GM21381 (cell line): ENCODE measurements at regions not wholly inside any gene's neighbourhood (a gene's known extent, or its start where the extent isn't known, plus 50 kb on each side); places are given as distances from the start of the nearest gene placed in this dataset.

Source experiments
- ATAC-seq: cut with Tn5 transposase; IDR thresholded peaks from one replicate; pipeline ENCODE4 v1.9.1; 2021; ENCODE audit warnings: mild to moderate bottlenecking, moderate library complexity; ENCODE audit not compliant: unreplicated experiment

GRCh38 chr1:87941337-87941946 lies 612.8 kb downstream of the LMO4 start:
- ATAC-seq, result no peak

DNA sequence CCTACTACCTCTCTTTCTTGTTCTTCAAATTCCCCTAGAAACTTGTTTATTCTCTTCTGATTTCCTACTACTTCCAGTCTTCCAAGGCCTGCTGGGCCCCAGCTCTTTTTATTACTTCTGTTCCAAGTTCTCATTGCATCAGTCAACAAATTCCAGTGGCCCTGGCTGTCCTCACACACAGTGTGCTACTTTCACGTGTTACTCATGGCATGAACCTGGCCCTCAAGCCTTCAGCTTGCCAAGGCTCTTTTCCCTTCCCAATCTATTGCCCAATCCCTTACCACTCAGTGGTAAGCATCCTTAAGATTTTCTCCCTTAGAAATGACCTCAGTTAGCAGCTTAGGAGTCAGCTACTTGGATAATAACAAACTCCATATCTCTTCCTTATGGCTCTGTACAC lies 613.5 kb downstream of the LMO4 start:
- ATAC-seq, result no peak

DNA sequence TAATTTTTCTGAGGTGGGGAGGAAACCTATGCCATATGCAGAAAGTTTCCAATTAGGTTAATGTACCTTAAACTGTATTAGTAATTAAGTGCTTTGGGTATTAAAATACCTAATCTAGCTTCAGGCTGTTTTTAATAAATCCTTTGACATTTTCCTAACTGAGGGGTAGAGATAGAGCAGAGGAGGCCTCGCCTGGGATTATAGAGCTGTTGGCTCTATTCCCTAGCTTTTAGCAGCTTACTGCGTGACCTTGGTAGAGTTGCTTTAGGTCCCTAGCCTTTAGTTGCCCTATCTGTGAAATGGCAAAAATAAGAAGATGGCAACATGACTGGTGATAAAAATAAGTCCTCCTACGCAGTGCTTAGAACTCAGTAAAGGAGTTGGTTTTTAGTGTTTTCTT lies 621.0 kb downstream of the LMO4 start:
- no peak for ATAC-seq

GRCh38 chr1:87950369-87950768 lies 621.7 kb downstream of the LMO4 start:
- ATAC-seq, result no peak

DNA sequence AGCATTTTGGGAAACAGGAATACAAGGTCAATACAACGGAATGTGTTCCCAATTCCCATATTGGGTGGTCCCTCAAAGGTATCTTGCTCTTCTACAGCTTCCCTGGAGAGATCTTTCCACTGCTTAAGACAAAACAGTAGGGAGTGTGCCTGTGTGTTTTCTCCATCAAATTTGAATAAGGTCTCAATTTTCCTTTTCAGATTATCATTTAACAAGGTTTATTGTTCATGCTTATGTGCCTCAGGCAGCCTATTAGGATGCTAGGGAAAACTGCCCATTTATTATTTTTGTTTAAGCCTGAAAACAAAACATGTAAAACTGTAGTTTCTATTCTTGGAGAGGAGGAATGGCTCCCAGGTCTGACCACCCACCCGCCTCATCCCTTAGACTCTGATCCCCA lies 622.7 kb downstream of the LMO4 start:
- ATAC-seq, result no peak

GRCh38 chr1:87951852-87952251 lies 623.2 kb downstream of the LMO4 start:
- no peak for ATAC-seq

GRCh38 chr1:87953121-87953520 lies 624.4 kb downstream of the LMO4 start:
- no peak for ATAC-seq

DNA sequence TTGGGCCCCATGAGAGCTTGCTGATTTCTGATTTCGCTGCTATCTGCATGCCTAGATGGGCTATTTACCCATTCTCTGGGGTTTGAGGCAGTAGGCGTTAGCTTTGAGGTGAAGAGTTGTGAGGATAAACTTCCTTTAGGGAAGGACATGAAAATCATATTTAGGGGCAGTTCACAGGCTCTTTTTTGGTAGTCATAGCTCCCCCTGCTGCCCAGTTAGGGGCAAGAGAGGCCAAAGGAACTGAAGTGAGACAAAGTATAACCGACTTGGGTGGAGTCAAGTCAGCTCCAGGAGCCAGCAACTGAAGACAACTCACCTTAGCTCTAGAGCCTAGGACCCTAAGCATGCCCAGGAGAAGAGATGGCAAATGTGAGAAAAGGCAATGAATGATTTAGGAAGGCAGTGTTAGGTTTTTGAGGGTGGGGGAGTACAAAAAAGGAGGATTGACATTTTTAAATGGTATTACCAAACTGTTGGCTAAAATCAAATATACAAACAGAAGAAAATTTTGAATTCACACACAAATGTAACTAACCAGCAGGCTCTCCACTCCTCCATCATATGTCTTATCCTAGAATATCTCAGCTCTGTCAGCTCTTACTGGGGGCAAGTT lies 625.2 kb downstream of the LMO4 start:
- ATAC-seq, result peak; percentile 87

- no peak for ATAC-seq
Measured at GRCh38 chr1:87955038-87955437, 626.4 kb downstream of the LMO4 start.

DNA sequence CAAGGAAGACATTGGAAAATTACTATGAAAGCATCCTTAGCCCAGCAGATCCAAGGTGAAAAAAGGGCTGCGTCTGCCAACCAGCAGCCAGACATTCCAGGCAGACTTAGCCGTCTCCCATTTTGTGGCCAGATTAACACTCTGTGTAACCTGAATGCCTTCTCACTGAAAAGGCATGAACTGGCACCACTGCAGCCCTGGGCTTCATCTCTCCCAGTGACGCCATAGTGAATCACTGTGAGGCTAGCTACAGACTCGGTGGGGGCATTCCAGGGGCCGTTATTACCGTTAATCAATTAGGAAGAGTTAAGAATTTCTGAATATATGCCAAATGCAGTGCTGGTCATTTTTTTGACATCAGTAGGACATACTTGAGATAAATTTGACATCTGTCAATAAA lies 627.4 kb downstream of the LMO4 start:
- no peak for ATAC-seq

DNA sequence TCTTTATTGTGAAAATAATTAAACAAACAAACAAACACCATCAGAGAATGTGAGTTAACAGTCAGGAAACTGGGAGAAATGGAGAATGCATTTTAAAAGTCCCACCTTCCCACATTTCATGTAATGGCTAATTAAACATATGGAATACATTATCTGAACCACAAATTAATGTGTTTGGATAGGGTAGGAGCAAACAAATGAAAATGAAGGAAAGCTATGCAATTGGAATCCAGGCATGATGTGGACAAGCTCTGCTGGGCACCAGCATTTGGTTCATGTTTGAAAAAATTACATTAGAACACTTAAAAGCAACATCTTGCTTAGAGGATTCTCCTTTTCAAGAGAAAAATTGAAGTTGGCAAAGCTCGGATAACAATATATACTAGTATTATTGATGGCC lies 628.1 kb downstream of the LMO4 start:
- no peak for ATAC-seq

DNA sequence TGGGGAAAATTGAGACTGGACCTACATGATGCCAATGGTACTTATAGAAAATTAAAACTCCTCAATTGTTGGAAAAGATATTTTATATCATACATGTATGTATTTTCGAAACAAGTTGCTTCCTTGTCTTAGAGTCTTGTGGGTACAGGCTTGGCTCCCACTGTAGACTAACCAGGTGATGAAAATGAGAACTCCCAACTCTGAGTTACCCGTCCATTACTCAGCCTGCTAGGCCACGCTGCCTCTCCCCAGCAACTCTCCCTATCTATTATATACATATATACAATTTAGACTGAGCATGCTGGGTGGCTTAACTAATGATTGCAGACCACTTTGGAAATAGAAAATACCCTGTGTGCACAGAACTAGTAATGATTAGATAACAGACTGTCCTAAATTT lies 628.7 kb downstream of the LMO4 start:
- ATAC-seq, result no peak

DNA sequence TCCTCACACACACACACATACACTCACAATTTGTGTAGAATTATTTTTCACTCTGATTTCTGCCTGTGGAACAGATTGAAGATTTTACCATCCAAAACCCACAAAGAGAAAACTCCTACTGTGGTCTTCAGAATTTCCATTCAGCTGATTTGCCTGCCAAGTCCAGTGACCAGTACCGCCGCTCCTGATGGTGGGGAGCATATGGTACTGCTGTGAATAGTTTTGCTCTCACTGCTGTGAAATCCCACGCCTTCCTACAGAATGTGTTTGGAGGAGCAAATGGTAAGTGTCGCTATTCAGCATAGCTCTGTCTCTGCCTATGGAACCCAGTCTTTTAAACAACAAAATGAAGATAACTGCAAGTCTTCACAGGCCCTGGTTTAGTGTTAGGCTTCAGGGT lies 629.5 kb downstream of the LMO4 start:
- ATAC-seq, result no peak

- no peak for ATAC-seq
Measured at GRCh38 chr1:87958716-87959115, 630.0 kb downstream of the LMO4 start.

GRCh38 chr1:87959236-87959635 lies 630.6 kb downstream of the LMO4 start:
- ATAC-seq, result no peak

DNA sequence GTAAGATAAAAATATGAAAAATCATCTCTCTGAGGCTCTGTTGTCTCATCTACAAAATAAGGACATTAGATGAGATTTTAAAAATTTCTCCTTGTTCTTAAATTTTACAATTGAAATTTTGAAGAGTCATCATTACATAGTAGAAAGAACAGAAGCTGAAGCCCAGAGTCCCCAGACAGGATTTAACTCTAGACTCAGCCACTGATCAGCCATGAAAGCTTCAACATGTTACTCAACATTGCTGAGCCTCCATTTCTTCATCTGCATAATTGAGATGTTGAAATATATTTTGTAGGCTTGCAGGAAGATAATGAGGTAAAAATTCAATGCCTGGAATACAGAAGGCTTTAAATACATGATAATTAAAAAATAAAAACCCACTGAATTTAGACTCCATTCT lies 633.3 kb downstream of the LMO4 start:
- no peak for ATAC-seq

GRCh38 chr1:87963556-87963955 lies 634.9 kb downstream of the LMO4 start:
- ATAC-seq, result no peak

DNA sequence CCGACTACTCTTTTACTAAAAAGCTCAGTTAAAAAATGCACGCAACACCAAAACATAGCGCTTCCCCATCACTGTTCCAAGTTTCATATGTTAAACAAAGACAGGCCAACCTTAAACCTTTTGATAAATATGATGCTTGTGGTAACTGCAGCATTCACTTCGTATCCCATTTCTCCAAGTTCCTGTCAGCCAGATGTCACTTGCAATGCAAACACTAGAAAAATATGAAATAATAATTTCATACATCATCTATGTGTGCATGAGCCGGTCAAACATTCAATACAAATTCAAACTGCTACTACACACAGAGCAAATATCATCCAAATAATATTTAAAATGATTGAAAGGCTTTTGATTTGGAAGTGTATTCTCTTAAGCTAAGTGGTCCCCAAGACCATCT lies 636.5 kb downstream of the LMO4 start:
- ATAC-seq, result no peak

DNA sequence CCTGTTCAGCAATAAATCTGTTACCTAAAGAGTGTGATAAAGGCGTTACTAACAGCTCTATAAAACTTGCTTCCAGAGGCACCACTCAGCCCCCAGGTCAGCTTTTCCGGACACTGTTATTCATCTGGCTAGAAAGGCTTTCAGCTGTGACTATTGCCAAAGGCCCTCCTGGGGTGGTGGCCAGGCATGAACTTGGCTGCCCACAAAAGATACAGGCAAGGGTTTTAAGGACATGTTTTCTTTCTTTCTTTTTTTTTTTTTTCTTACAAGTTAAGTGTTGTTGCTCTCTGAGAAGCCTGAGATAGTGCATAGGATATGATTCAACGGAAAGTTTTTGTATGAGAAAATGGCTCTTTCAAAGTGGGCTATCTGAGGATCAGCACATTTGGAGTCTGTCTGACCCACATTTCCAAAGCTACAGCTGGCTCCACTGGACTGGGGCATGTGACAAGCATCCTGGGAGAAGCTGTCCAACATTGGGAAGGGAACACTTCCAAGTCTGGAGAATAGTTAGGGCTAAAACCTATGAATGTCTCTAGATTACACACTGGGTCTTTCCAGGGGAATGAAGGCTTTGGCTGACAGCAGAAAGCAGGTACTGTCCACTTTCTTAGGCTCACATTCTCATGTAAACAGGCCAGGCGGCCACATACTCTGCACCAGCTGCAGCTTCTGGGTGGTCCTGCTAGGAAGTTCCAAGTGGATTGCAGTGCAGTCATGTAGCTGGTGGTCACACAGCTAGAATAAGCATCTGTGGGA lies 639.7 kb downstream of the LMO4 start:
- no peak for ATAC-seq

GRCh38 chr1:87969040-87969439 lies 640.4 kb downstream of the LMO4 start:
- no peak for ATAC-seq

GRCh38 chr1:87972811-87973210 lies 644.1 kb downstream of the LMO4 start:
- ATAC-seq, result no peak

DNA sequence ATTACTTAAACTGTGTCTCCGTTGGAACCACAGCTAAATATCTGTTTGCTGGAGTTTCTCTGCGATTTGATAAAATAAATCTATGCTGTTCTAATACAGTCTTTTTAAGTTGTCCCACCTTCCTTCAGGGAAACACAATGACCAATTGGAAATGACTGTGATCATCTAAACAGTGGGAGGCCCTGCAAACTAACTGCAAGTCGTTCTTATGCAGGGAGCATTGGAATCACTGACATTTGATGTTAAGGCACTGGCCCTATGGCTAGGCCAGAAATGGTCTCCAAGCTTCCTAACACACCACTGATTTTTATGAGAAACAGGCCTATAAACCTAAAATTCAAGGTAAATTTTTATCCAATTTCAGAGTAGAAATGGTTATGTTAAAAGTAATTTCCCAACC lies 645.2 kb downstream of the LMO4 start:
- ATAC-seq, result no peak
